HG02981 (cell line): ENCODE measurements at regions not wholly inside any gene's neighbourhood (a gene's known extent, or its start where the extent isn't known, plus 50 kb on each side); places are given as distances from the start of the nearest gene placed in this dataset.
"Not testable (repeated sequence)": the region's sequence is repeated elsewhere in the genome, so short reads cannot be mapped to it uniquely, and the experiment has no call there.

ENCODE experiments used
- ATAC-seq: cut with Tn5 transposase; IDR thresholded peaks from one replicate; pipeline ENCODE4 v1.9.1; 2021; ENCODE audit warnings: mild to moderate bottlenecking, moderate library complexity; ENCODE audit not compliant: unreplicated experiment

DNA sequence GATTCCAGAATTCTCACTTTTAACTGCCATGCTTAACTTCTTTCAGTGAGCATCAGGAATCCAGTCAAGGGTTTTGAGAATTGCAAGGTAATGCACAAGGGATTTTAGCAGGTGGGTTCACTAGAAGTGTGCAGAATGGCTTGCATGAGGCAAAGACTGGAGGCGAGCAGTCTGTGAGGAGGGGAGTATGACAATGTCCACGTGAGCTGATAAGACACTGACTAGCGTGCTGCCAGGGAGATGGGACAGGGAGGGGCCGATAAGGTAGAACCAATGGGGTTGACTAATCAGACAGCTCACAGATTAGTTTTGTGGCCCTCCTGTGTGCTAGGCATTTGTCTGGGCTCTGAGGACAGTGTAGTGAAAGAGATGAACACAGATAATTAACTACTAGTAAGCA, 102.0 kb upstream of the DAZL start:
- ATAC-seq: no peak

DNA sequence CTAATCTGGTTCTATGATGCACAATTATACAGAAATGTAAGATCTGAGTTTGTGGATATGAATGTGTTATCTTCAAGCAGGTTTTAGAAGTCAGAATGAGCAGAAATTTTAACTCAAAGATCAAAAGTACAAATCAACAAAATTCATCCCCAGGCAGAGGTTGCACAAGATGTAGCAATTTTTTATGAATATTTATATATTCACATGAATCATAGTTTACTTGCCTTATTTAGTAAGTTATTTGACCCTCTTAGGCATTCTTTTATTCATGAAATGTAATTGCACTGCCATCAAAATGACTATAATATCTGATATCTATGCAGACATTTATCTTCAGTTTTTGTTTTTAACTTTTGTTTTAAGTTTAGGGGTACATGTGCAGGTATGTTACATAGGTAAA, 103.1 kb upstream of the DAZL start:
- no peak for ATAC-seq

DNA sequence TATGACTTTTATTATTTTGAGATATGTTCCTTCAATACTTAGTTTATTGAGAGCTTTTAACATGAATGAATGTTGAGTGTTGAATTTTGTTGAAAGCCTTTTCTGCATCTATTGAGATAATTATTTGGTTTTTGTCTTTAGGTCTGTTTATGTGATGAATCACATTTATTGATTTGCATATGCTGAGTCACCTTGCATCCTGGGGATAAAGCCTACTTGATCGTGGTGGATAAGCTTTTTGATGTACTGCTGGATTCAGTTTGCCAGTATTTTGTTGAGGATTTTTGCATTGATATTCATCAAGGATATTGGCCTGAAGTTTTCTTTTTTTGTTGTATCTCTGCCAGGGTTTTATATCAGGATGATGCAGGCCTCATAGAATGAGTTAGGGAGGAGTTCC, 106.5 kb upstream of the DAZL start:
- not testable (repeated sequence) for ATAC-seq

DNA sequence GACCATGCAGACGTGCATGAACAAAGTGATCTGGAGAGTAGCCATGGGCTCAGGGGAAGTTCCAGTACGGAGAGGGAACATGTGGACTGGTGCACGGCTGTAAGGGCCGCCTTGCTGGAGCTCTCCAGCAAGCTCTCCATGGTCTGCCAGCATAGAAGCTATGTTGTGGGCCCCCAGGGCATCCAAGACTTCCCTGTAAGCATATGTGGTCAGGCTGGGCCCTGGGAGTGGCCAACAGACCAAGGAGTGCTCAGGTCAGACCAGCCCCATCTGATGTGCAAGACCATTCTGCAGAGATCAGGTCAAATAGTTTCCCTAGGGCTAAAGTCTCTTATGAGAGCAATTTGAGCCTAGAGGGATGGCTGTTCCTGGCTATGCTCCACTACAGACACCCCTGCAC, 110.1 kb upstream of the DAZL start:
- no peak for ATAC-seq

DNA sequence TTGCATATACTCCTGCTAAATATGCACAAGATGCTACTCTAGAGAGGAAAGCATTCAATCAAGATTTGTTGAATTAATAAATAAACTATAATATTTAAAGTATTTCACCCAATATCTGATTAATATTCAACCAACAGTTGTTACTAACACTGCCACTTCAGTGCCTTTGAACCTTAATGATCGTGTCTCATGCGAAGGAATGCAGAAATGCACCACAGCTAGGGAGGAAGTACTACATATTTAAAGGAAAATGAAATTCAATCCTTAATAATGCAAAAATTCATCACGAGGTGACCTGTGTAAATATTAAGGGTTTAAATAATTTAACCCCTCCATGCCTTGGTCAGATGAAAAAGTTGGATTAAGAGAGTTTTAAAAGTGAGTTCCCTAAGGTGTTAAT, 114.2 kb upstream of the DAZL start:
- no peak for ATAC-seq

DNA sequence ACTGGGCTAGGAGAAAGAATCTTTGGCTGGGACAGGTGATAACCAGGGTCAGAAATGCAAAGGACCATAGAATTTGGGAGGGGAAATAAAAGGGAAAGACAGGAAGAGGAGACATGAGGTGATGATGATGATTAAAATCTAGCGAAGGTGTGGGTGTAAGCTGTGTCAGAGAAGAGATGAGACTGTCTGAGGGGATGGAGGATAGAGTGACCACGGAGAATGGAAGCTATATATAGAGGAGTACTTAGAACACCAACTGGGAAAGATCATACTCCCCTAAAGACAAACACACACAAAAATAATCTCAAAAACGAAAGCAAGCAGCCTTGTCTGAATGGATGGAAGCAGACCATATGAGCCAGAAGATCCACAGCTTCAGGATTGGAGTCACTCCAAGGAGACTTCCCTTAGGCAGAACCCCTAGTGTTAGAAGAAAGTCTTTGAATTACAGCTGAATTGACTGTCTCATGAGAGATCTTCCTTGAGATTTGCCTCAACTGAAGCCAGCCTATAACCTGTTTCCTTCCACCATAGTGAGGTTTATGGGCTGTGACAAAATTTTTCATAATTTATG, 115.2 kb upstream of the DAZL start:
- no peak for ATAC-seq

DNA sequence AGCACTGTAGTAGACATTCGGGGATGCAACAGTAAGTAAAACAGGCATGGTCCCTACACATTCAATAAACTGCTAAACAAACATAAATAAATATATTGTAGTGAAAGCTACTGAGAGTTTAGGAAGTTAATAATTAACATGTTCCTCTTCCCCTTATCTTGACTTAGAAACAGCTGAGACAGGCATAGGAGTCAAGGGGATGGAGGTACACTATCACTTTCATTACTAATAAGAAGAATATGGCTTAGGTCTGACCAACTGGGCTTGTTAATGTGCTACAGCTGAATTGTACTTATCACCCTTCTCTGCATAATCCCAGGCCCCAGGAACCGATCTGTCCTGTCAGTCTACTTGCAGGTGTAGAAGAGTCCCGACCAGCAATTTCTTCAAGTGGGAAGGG, 116.3 kb upstream of the DAZL start:
- no peak for ATAC-seq

DNA sequence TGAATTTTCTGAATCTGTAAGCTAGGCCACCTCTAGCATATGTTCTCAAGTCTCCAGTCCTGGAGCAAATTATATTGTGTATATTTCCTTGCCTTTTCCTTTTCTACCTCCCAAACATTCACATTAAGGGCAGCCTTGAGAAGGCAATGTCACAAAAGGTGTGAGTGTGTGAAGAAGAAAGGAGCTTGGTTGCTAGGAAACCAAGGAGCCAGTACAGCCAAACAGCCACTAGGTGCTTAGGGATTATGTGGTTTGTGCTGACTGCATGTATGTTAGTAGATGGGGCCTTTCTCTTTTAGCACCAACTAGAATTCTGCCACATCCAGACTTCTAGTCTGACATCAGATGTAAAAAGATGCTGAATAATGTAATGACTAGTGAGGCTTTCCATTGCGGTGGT, 118.8 kb upstream of the DAZL start:
- ATAC-seq: no peak

DNA sequence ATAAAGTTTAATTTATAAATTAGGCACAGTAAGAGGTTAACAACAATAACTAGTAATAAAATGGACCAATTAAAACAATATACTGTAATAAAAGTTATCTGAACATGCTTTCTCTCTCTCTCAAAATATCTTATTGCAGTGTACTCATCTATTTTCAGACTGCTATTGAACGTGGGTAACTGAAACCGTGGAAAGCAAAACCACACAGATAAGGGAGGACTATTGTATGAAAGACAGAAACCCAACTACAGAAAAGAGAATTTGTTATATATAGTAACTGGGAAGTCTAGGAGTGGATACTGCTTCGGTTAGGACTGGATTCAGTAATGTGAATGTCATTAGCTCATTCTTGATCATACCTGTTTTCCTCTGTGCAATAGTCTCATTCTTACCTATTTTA, 119.3 kb upstream of the DAZL start:
- no peak for ATAC-seq

DNA sequence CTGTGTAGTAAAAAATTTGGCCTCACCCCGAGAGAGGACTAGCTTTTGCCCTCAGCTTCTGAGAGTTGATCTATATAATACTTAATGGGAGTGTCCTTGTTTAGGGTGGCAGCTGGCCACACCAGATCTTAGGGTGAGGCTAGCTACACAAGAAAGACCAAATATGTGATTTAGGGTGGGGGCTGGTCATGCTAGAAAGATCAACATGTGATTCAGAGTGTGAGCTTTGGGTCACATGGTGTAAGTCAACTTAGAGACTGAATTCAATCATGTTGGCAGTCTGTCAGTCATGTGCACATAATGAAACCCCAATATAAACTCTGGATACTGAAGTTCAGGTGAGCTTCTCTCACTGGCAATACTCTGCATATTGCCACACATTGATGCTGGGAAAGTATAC, 120.7 kb upstream of the DAZL start:
- no peak for ATAC-seq

DNA sequence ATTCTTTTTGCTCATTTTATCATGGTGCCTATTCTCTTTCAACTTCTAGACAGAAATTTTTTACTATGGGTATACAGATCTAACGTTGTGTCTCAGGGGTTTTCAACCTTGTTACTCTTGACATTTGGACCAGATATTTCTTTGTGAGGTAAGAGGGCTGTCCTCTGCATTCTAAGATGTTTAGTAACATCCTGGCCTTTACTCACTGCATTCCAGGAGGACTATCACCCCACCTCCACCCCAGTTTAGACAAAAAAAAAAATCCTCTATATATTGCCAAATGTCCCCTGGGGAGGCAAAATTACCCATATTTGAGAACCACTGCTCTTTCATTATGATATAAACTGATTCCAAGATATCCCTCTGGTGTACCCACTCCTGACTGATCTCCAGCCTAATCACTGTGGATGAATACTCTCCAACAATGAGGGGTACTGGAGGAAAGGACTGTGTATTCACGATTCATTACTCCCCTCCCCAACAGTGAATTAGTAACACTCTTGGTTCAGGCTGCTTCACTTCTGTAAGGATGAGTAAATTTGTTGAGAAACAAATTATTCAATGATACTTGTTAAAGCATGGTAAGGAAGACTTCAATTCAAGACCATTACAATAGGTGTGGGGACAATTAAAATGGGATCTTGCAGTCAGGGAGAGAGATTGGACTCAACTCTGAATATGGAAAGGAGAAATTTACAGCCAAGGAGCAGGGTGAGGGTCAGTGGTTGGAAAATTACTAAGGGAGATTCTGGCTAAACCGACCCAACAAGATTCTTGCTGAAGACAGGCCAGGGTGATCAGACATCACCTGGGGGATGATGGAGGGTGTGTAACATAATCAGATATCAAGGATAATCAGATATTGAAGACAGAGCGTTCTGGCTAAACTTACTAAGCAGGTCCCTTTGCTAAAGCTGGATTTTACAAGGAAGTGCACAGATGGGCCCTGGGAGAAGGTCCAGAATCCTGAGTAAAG, 123.8 kb upstream of the DAZL start:
- no peak for ATAC-seq

DNA sequence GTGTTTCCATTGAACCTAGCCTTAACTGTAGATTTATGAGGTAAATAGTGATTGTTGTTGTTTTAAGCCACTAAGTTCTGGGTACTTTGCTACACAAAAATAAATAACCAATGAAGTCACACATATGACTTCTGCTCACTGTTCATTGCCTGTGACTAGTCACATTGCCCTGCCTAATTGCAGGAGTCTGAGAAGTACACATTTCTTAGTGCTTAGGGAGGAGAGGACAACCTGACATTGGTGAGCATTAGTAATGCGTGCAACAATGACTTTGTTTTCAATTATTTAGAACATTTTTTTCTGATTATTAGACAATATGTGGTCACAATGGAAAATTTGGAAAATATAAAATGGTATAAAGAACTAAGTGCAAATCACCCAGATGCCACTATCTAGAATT, 133.2 kb upstream of the DAZL start:
- ATAC-seq: no peak

DNA sequence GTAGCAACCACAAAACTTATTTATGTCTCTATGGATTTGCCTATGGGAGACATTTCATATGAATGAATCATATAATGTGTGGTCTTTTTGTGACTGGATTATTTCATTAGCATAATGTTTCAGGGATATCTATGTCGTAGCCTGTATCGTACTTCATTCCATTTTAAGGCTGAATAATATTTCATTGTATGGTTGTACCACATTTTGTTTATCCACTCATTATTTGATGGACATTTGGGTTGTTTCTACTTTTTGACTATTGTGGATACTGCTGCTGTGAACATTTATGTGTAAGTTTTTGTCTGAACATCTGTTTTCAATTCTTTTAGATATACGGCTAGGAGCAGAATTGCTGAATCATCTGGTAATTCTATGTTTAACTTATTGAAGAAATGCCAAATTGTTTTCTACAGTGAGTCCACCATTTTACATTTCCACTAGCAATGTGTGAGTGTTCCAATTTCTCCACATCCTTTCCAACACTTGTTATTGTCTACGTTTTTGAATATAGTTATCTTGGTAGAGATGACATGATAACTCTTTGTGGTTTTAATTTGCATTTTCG, 134.4 kb upstream of the DAZL start:
- no peak for ATAC-seq

DNA sequence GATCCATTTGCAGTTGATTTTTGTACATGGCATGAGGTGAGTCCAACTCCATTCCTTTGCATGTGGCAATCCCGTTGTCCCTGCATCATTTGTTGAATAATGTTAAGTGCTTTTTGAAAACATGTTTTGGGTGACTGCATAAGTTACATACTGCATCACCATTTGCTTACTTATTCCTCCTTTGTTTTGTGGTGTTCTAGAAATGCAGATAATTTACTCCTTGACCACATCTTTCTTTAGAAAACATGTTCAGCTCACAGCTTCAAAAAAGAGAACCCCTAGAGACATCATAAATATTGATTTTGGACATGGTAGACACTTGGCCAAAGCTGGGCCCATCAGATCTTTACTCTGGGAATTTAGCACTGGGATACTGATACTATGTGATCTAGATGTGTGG, 135.3 kb upstream of the DAZL start:
- no peak for ATAC-seq

DNA sequence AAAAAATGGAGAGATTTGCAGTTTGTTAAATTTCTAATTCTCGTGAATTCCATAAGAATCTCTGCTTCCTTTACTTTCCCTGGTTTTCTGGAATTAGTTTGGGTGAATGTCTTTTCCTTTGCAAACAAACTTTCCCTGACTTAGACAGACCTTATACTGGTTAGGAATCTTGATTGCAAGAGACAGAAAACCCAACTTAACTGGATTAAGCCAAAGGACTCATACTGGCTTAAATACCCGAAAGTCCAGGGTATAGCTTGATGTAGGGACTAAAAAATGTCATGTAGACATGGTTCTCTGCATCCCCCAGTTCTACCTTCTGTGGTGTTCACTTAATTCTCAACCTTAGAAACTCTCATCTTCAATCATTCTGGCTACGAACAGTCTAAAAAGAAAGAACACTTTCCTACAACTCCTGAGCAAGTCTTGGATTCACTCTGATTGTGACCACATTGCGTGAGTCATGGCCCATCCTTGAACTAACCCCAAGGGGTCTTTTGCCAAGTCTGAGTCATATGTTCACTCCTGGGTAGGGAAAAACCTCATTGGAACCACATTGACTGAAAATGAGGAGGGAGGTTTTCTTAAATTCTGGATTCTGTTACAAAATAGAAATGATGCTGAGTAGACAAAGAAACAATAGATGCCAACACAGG, 136.0 kb upstream of the DAZL start:
- ATAC-seq: no peak

DNA sequence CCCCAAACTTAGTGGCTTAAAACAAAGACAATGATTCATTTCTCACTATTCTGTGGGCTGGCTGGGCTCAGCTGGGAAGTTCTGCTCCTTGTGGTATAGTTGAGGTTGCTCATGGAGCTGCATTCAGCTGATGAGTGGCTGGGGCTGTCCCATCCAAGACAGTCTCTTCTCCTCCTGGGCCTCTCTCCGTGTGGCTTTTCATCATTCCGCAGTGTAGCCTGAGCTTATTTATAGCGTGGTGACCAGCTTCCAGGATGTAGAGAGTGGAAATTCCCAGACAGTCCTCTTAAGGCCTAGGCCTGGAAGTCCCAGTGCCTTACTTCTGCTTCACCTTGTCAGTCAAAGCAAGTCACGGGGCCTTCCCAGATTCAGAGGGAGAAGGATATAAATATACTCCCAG, 136.7 kb upstream of the DAZL start:
- ATAC-seq: no peak

DNA sequence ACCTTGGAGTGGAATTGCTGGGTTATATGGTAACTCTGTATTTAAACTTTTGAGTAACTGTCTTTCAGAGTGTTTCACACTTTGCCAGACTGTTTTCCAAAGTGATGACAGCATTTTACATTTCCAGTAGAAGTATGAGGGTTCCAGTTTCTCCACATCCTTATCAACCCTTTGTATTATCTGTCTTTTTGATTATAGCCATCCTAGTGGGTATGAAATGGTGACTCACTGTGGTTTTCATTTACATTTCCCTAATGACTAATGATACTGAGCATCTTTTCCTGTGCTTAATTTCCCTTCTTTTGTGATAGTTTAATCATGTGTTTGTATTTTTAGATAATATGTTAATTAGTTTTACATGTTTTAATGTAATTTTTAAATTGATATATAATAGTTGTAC, 138.1 kb upstream of the DAZL start:
- ATAC-seq: no peak

DNA sequence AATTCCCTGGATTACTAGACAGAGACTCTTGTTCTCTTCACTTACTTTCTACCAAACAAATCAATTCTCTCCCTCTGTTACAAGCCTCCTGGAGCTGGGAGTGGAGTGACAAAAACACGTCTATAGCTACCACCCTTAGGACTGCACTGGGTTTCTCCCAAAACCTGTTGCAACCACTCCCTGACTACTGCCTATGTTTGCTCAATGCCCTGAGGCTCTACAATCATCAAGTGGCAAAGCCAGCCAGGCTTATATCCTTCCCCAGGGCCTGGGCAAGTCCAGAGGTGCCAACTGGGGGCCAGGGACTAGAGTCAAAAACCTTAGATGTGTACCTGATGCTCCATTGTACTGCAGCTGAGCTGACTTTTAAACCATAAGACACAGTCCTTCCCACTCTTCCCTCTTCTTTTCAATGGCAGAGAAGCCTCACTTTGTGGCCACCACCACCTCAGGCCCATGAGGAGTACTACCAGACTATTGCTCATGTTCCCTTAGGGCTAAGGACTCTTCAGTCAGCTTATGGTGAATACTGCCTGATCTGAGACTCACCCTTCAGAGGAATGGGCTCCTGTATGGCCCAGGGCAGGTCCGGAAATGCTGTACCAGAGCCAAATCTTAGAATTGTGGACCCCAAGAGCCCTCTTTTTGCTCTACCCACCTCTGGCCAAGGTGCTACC, 125.4 kb upstream of the PLCL2 start:
- ATAC-seq: no peak

DNA sequence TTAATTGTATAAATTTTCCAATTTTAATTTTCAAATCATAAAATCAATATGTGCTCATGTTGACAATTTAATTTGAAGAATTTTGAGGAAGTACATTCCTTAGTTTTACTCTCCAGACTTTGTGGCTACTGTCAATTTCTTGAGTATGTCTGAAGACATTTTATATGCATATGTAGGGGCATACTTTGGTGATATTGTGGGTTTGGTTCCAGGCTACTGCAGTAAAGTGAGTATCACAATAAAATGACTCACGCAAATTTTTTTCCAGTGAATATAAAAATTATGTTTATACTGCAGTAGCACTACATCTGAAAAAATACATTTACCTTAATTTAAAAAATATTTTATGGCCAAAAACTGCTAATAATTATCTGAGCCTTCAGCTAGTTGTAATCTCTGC, 123.2 kb upstream of the PLCL2 start:
- no peak for ATAC-seq

DNA sequence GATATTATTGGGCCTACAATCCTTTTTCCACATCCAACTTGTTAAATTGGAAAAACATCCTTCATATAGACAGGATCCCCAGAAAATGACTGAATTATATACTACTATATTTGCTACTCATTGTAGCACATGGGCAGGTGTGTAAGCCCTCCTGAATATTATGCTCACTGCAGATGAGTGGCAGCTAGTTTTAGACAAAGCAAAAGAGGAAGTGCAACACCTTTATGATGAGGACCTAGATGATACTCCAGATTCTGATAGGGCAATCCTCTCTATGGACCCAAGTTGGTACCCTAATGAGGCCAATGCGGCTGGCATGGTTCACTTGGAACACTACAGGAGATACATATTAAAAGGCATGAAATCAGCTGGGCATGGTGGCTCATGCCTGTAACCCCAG, 119.1 kb upstream of the PLCL2 start:
- ATAC-seq: no peak

DNA sequence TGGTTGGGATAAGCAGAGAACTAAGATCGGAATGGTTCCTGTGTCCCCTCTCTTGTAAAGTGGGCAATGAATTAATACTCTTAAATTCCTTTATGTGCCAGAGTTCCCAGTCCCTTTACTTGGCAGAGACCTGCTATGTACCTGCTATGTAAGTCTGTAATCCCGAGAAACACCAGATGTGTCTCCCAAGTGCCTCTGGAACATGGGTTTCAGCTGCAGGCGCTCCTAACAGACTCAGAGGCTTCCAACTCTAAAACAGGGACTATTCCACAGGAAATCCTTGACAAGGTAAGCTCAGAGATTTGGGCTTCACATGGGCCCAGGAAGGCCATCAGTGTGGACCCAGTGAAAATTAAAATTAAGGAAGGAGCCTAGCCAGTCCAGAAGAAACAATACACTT, 117.7 kb upstream of the PLCL2 start:
- ATAC-seq: no peak
